ENCODE measurements at regions not wholly inside any gene's neighbourhood (a gene's known extent, or its start where the extent isn't known, plus 50 kb on each side); places are given as distances from the start of the nearest gene placed in this dataset.
"Not testable (repeated sequence)": the region's sequence is repeated elsewhere in the genome, so short reads cannot be mapped to it uniquely, and the experiment has no call there.

- Histone ChIP-seq H3K27ac (ENCODE audit: insufficient read depth, low read length, poor library complexity, severe bottlenecking) (no peak overlapping the region), H3K4me3 (ENCODE audit: low read depth, low read length) (no peak overlapping the region), H3K36me3 (ENCODE audit: control insufficient read depth, insufficient read depth, low read length) (no peaks in the 10 kb centered on the region), H3K4me1 (ENCODE audit: control insufficient read depth, insufficient read depth, low read length, poor library complexity, severe bottlenecking) (no peaks in the 10 kb centered on the region), H3K27me3 (ENCODE audit: control insufficient read depth, insufficient read depth, low read length) (peaks cover 3% of the 10 kb centered on the region), H3K9me3 (ENCODE audit: control insufficient read depth in 2 of 2, low read length in 2 of 2) (no peaks in the 10 kb centered on the region)
- peaks cover 0 to 4% (median 0%) of the 10 kb centered on the region in 7 donors for H3K9me3 Mint-ChIP-seq
- H3K4me1 Mint-ChIP-seq, result peaks cover 0 to 6% (median 0%) of the 10 kb centered on the region in 4 donors
- no peak for DNase-seq
- no peak overlapping the region for H3K4me3 Mint-ChIP-seq
- ATAC-seq (ENCODE audit: low read depth in 2 of 2), result no peak
- H3K27me3 Mint-ChIP-seq, result peaks cover 31% of the 10 kb centered on the region
- no peaks in the 10 kb centered on the region for H3K36me3 Mint-ChIP-seq
- no peak overlapping the region for H3K27ac Mint-ChIP-seq
These were observed 80.0 kb upstream of the RPH3A start for GRCh38 chr12:112711507-112711906.

DNA sequence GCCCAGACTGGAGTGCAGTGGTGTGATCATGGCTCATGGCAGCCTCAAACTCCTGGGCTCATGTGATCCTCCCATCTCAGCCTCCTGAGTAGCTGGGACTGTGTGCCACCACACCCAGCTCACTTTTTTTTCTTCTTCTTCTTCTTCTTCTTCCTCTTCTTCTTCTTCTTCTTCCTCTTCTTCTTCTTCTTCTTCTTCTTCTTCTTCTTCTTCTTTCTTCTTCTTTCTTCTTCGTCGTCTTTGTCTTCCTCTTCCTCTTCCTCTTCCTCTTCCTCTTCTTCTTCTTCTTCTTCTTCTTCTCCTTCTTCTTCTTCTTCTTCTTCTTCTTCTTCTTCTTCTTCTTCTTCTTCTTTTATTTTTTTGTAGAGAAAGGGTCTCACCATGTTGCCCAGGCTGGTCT lies 78.8 kb upstream of the RPH3A start:
- peaks cover 30% of the 10 kb centered on the region for H3K27me3 Mint-ChIP-seq
- ATAC-seq (ENCODE audit: low read depth in 2 of 2); H3K36me3 Mint-ChIP-seq; H3K4me1 Mint-ChIP-seq; H3K27me3 ChIP-seq (ENCODE audit: control insufficient read depth, insufficient read depth, low read length); H3K4me1 ChIP-seq (ENCODE audit: control insufficient read depth, insufficient read depth, low read length, poor library complexity, severe bottlenecking); H3K9me3 Mint-ChIP-seq; H3K4me3 Mint-ChIP-seq; H3K4me3 ChIP-seq (ENCODE audit: low read depth, low read length); H3K27ac Mint-ChIP-seq; H3K36me3 ChIP-seq (ENCODE audit: control insufficient read depth, insufficient read depth, low read length); H3K27ac ChIP-seq (ENCODE audit: insufficient read depth, low read length, poor library complexity, severe bottlenecking); H3K9me3 ChIP-seq (ENCODE audit: control insufficient read depth in 2 of 2, low read length in 2 of 2); DNase-seq: not testable (repeated sequence)

DNA sequence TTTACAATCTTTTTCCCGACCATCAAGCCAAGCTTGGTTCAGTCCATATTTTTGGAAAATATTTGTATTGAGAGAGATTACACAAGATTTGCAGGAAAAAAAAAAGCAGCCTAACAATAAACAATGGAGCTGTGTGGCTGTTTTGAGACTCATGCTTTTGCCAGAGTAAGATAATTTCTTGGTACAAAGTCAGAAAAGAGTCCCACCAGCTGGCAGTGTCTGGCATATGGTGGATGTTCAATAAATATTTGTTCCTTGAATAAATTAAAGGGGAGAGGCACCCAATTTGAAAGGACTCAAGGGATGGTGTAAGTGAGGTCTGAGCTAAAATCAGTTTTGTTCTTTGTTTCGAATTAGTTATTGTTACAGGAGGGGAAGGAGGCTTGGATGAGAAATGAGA lies 78.1 kb upstream of the RPH3A start:
- H3K4me1 Mint-ChIP-seq, result peaks cover 0 to 6% (median 0%) of the 10 kb centered on the region in 4 donors
- no peaks in the 10 kb centered on the region for H3K9me3 ChIP-seq (ENCODE audit: control insufficient read depth in 2 of 2, low read length in 2 of 2)
- H3K4me3 ChIP-seq (ENCODE audit: low read depth, low read length), result no peak overlapping the region
- H3K27ac ChIP-seq (ENCODE audit: insufficient read depth, low read length, poor library complexity, severe bottlenecking), result no peak overlapping the region
- H3K9me3 Mint-ChIP-seq, result peaks cover 0 to 4% (median 0%) of the 10 kb centered on the region in 7 donors
- no peaks in the 10 kb centered on the region for H3K36me3 ChIP-seq (ENCODE audit: control insufficient read depth, insufficient read depth, low read length)
- ATAC-seq (ENCODE audit: low read depth in 2 of 2) (no peak), DNase-seq (no peak)
- no peak overlapping the region for H3K4me3 Mint-ChIP-seq
- no peaks in the 10 kb centered on the region for H3K36me3 Mint-ChIP-seq
- H3K27me3 ChIP-seq (ENCODE audit: control insufficient read depth, insufficient read depth, low read length), result peaks cover 3% of the 10 kb centered on the region
- no peaks in the 10 kb centered on the region for H3K4me1 ChIP-seq (ENCODE audit: control insufficient read depth, insufficient read depth, low read length, poor library complexity, severe bottlenecking)
- peak overlapping the region in 1 of 3 donors; percentile 26 for H3K27ac Mint-ChIP-seq
- H3K27me3 Mint-ChIP-seq, result peaks cover 30% of the 10 kb centered on the region

GRCh38 chr12:112714166-112714710 lies 77.3 kb upstream of the RPH3A start:
- Mint-ChIP-seq H3K36me3 (no peaks in the 10 kb centered on the region), H3K27me3 (peaks cover 27% of the 10 kb centered on the region), H3K4me3 (no peak overlapping the region), H3K4me1 (peaks cover 0 to 6% (median 0%) of the 10 kb centered on the region in 4 donors), H3K27ac (no peak overlapping the region), H3K9me3 (peaks cover 0 to 4% (median 0%) of the 10 kb centered on the region in 7 donors)
- Histone ChIP-seq H3K4me3 (ENCODE audit: low read depth, low read length) (no peak overlapping the region), H3K27me3 (ENCODE audit: control insufficient read depth, insufficient read depth, low read length) (peaks cover 4% of the 10 kb centered on the region), H3K27ac (ENCODE audit: insufficient read depth, low read length, poor library complexity, severe bottlenecking) (no peak overlapping the region), H3K9me3 (ENCODE audit: control insufficient read depth in 2 of 2, low read length in 2 of 2) (no peaks in the 10 kb centered on the region), H3K4me1 (ENCODE audit: control insufficient read depth, insufficient read depth, low read length, poor library complexity, severe bottlenecking) (no peaks in the 10 kb centered on the region), H3K36me3 (ENCODE audit: control insufficient read depth, insufficient read depth, low read length) (no peaks in the 10 kb centered on the region)
- DNase-seq, result no peak
- no peak for ATAC-seq (ENCODE audit: low read depth in 2 of 2)

- Histone ChIP-seq H3K4me3 (ENCODE audit: low read depth, low read length) (no peak overlapping the region), H3K9me3 (ENCODE audit: control insufficient read depth in 2 of 2, low read length in 2 of 2) (no peaks in the 10 kb centered on the region), H3K27ac (ENCODE audit: insufficient read depth, low read length, poor library complexity, severe bottlenecking) (no peak overlapping the region), H3K27me3 (ENCODE audit: control insufficient read depth, insufficient read depth, low read length) (peaks cover 15% of the 10 kb centered on the region), H3K36me3 (ENCODE audit: control insufficient read depth, insufficient read depth, low read length) (no peaks in the 10 kb centered on the region), H3K4me1 (ENCODE audit: control insufficient read depth, insufficient read depth, low read length, poor library complexity, severe bottlenecking) (no peaks in the 10 kb centered on the region)
- H3K27me3 Mint-ChIP-seq, result peaks cover 20% of the 10 kb centered on the region
- peaks cover 0 to 6% (median 0%) of the 10 kb centered on the region in 4 donors for H3K4me1 Mint-ChIP-seq
- H3K36me3 Mint-ChIP-seq, result no peaks in the 10 kb centered on the region
- H3K9me3 Mint-ChIP-seq, result peaks cover 0 to 8% (median 1%) of the 10 kb centered on the region in 7 donors
- no peak overlapping the region for H3K27ac Mint-ChIP-seq
- H3K4me3 Mint-ChIP-seq, result no peak overlapping the region
- no peak for ATAC-seq (ENCODE audit: low read depth in 2 of 2)
- peak in 1 of 3 donors; percentile 1 for DNase-seq
These were observed 75.2 kb upstream of the RPH3A start for GRCh38 chr12:112716099-112717093.

DNA sequence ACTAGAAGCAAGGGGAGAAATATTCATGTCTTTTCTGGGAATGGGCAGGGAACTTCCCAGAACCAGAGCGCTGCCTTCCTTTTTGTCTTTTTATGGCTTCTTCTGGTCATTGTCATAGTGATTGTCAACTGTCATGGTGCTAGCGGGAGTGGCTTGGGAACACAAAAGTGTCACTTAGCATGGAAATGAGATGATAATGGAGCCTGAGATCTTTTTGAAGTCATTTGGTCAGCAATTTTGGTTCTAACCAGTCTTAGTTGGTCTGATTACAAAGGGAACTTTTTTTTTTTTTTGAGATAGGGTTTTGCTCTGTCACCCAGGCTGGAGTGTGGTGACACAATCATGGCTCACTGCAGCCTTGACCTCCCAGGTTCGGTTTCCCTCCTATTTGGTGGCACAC lies 62.7 kb upstream of the RPH3A start:
- ATAC-seq (ENCODE audit: low read depth in 2 of 2), result no peak
- no peak for DNase-seq
- peaks cover 3% of the 10 kb centered on the region for H3K27me3 ChIP-seq (ENCODE audit: control insufficient read depth, insufficient read depth, low read length)
- peaks cover 0 to 1% (median 0%) of the 10 kb centered on the region in 7 donors for H3K9me3 Mint-ChIP-seq
- H3K4me3 Mint-ChIP-seq, result no peak overlapping the region
- H3K9me3 ChIP-seq (ENCODE audit: control insufficient read depth in 2 of 2, low read length in 2 of 2), result no peaks in the 10 kb centered on the region
- no peak overlapping the region for H3K27ac ChIP-seq (ENCODE audit: insufficient read depth, low read length, poor library complexity, severe bottlenecking)
- H3K36me3 ChIP-seq (ENCODE audit: control insufficient read depth, insufficient read depth, low read length), result no peaks in the 10 kb centered on the region
- no peaks in the 10 kb centered on the region for H3K4me1 ChIP-seq (ENCODE audit: control insufficient read depth, insufficient read depth, low read length, poor library complexity, severe bottlenecking)
- H3K27me3 Mint-ChIP-seq, result peaks cover 4% of the 10 kb centered on the region
- H3K4me1 Mint-ChIP-seq, result no peaks in the 10 kb centered on the region
- H3K27ac Mint-ChIP-seq, result no peak overlapping the region
- H3K36me3 Mint-ChIP-seq, result no peaks in the 10 kb centered on the region
- H3K4me3 ChIP-seq (ENCODE audit: low read depth, low read length), result no peak overlapping the region

- Histone ChIP-seq H3K4me1 (ENCODE audit: control insufficient read depth, insufficient read depth, low read length, poor library complexity, severe bottlenecking) (no peaks in the 10 kb centered on the region), H3K36me3 (ENCODE audit: control insufficient read depth, insufficient read depth, low read length) (no peaks in the 10 kb centered on the region), H3K9me3 (ENCODE audit: control insufficient read depth in 2 of 2, low read length in 2 of 2) (no peaks in the 10 kb centered on the region), H3K4me3 (ENCODE audit: low read depth, low read length) (no peak overlapping the region), H3K27me3 (ENCODE audit: control insufficient read depth, insufficient read depth, low read length) (peaks cover 11% of the 10 kb centered on the region), H3K27ac (ENCODE audit: insufficient read depth, low read length, poor library complexity, severe bottlenecking) (no peak overlapping the region)
- Mint-ChIP-seq H3K27me3 (peaks cover 24% of the 10 kb centered on the region), H3K4me3 (no peak overlapping the region), H3K36me3 (no peaks in the 10 kb centered on the region), H3K27ac (no peak overlapping the region), H3K9me3 (no peaks in the 10 kb centered on the region), H3K4me1 (no peaks in the 10 kb centered on the region)
- ATAC-seq (ENCODE audit: low read depth in 2 of 2) (no peak), DNase-seq (no peak)
These were observed 56.5 kb upstream of the RPH3A start for GRCh38 chr12:112734859-112735695.
